HCT116 (cell line): ENCODE measurements at regions not wholly inside any gene's neighbourhood (a gene's known extent, or its start where the extent isn't known, plus 50 kb on each side); places are given as distances from the start of the nearest gene placed in this dataset.

Experiments
- ATAC-seq: fragments of 200-7000 bp; cut with Tn5 transposase; 2 replicates; pipeline ENCODE4 v1.9.1; 2020; ENCODE audit warnings: mild to moderate bottlenecking, moderate library complexity
- BruUV-seq: library from RNA; stranded (reverse); fragments of 400-500 nt; replicated peaks from 2 replicates; lab custom pipeline; 2021; lab: Mats Ljungman, UMichigan
- CTCF ChIA-PET: fragments of 300-600 bp; sonication (Branson Sonifier 250); formaldehyde crosslinking; loops from one replicate; lab custom pipeline; 2021; ENCODE audit warnings: antibody characterized with exemption; lab: Charles Lee
- POLR2A ChIA-PET: fragments of 300-600, 350-600 bp; sonication (Branson Sonifier 250); formaldehyde crosslinking; loops from one replicate; lab custom pipeline; 2021; ENCODE audit warnings: antibody characterized with exemption; lab: Charles Lee
- RAD21 ChIA-PET, 2 experiments: fragments of 300-600 bp; sonication (Branson Sonifier 250); formaldehyde crosslinking; loops; one replicate each; lab custom pipeline; 2023; ENCODE audit warnings: low total read pairs in 2 of 2; ENCODE audit not compliant: uncharacterized antibody in 2 of 2, unreplicated experiment in 2 of 2, low non-redundant PET in 1 of 2; lab: Charles Lee
- DNase-seq: peaks from one replicate; pipeline ENCODE4 v3.0.0-alpha.2; 2010; ENCODE audit warnings: low read depth, low spot score
- H2AFZ ChIP-seq: fragments of 200-600 bp; shearing (Covaris generic), sonication (generic); 2 replicates; pipeline ENCODE4 v1.6.1; 2017; ENCODE audit warnings: low read depth, mixed run types, mixed read lengths, antibody characterized with exemption, low read length; ENCODE audit not compliant: poor library complexity, severe bottlenecking
- H3K27ac ChIP-seq: 2 replicates; pipeline ENCODE4 v1.5.1; 2012; ENCODE audit warnings: low read depth, low read length
- H3K27me3 ChIP-seq: fragments of 200-600 bp; sonication (generic); 2 replicates; pipeline ENCODE4 v1.6.1; 2016; ENCODE audit warnings: mixed run types, low read length, mixed read lengths; ENCODE audit not compliant: insufficient read depth
- H3K36me3 ChIP-seq, 2 experiments: fragments of 200-500 bp in 1 of 2; fragments of 200-600 bp in 1 of 2; sonication (Bioruptor generic) in 1 of 2; sonication (generic) in 1 of 2; 2 replicates each; pipeline versions ENCODE4 v1.5.1 to v1.6.1; 2014 to 2016; ENCODE audit warnings: low read length in 2 of 2, inconsistent platforms in 1 of 2, mixed read lengths in 1 of 2, mixed run types in 1 of 2; ENCODE audit not compliant: insufficient read depth in 2 of 2, control insufficient read depth in 1 of 2
- H3K4me1 ChIP-seq, 2 experiments: fragments of 200-600 bp in 1 of 2; sonication (generic) in 1 of 2; 2 replicates each; pipeline versions ENCODE4 v1.5.1 to v1.6.1; 2012 to 2017; ENCODE audit warnings: low read length in 2 of 2, inconsistent platforms in 1 of 2, mild to moderate bottlenecking in 1 of 2, mixed read lengths in 1 of 2, mixed run types in 1 of 2, moderate library complexity in 1 of 2; ENCODE audit not compliant: insufficient read depth in 2 of 2, control insufficient read depth in 1 of 2
- H3K4me2 ChIP-seq: fragments of 200-600 bp; sonication (generic); 2 replicates; pipeline ENCODE4 v1.6.1; 2017; ENCODE audit warnings: mixed run types, low read length, mixed read lengths
- H3K4me3 ChIP-seq, 2 experiments: fragments of 200-600 bp in 1 of 2; sonication (generic) in 1 of 2; replicated peaks in 1 of 2; 2 replicates each; pipeline ENCODE4 v1.5.1; 2011 to 2016; ENCODE audit warnings: low read length in 2 of 2, control low read depth in 1 of 2, low read depth in 1 of 2, mild to moderate bottlenecking in 1 of 2, mixed read lengths in 1 of 2, mixed run types in 1 of 2
- H3K79me2 ChIP-seq: fragments of 200-600 bp; sonication (generic); 2 replicates; pipeline ENCODE4 v1.6.1; 2017; ENCODE audit warnings: mild to moderate bottlenecking, mixed run types, low read length, moderate library complexity, mixed read lengths; ENCODE audit not compliant: insufficient read depth
- H3K9ac ChIP-seq: fragments of 200-600 bp; sonication (generic); 2 replicates; pipeline ENCODE4 v1.6.1; 2016; ENCODE audit warnings: low read length, mixed read lengths
- H3K9me2 ChIP-seq: fragments of 200-600 bp; sonication (generic), shearing (Covaris generic); 2 replicates; pipeline ENCODE4 v1.6.1; 2017; ENCODE audit warnings: mixed run types, mild to moderate bottlenecking, moderate library complexity; ENCODE audit not compliant: insufficient read depth
- H3K9me3 ChIP-seq, 2 experiments: fragments of 200-500 bp in 1 of 2; fragments of 200-600 bp in 1 of 2; sonication (Bioruptor generic) in 1 of 2; sonication (generic) in 1 of 2; 2 replicates each; pipeline ENCODE4 v1.6.1; 2014 to 2017; ENCODE audit warnings: low read length in 2 of 2, mixed read lengths in 2 of 2, inconsistent platforms in 1 of 2, low read depth in 1 of 2, mild to moderate bottlenecking in 1 of 2, mixed run types in 1 of 2, moderate library complexity in 1 of 2; ENCODE audit not compliant: control insufficient read depth in 1 of 2, insufficient read depth in 1 of 2
- H4K20me1 ChIP-seq: fragments of 200-600 bp; sonication (generic), shearing (Covaris generic); 2 replicates; pipeline ENCODE4 v1.6.1; 2017; ENCODE audit warnings: mixed run types, mild to moderate bottlenecking, moderate library complexity; ENCODE audit not compliant: insufficient read depth
- CBX3 ChIP-seq: IDR thresholded peaks from 2 replicates; pipeline ENCODE4 v1.6.1; 2012; ENCODE audit warnings: low read depth
- EGR1 ChIP-seq: IDR thresholded peaks from 2 replicates; pipeline ENCODE4 v1.6.1; 2012; ENCODE audit warnings: low read depth
- EZH2 ChIP-seq: fragments of 200-600 bp; sonication (generic); IDR thresholded peaks from 2 replicates; pipeline ENCODE4 v1.6.1; 2017; ENCODE audit warnings: antibody characterized with exemption, mixed run types
- EZH2phosphoT487 ChIP-seq: fragments of 200-600 bp; IDR thresholded peaks from 2 replicates; pipeline ENCODE4 v1.6.1; 2018; ENCODE audit warnings: antibody characterized with exemption, borderline replicate concordance
- FOSL1 ChIP-seq: IDR thresholded peaks from 2 replicates; pipeline ENCODE4 v1.6.1; 2012; ENCODE audit warnings: low read depth
- JUND ChIP-seq: IDR thresholded peaks from 2 replicates; pipeline ENCODE4 v1.6.1; 2012
- SP1 ChIP-seq: IDR thresholded peaks from 2 replicates; pipeline ENCODE4 v1.6.1; 2012; ENCODE audit warnings: low read depth
- YY1 ChIP-seq: IDR thresholded peaks from 2 replicates; pipeline ENCODE4 v1.6.1; 2011; ENCODE audit warnings: low read length, low read depth, moderate library complexity, mild to moderate bottlenecking; ENCODE audit not compliant: insufficient replicate concordance; ENCODE audit errors: extremely low read depth
- ZFX ChIP-seq: fragments of 450-650 bp; IDR thresholded peaks from 2 replicates; pipeline ENCODE4 v1.6.1; 2017
- intact Hi-C: fragments of 100-400 bp; cut with micrococcal nuclease; formaldehyde crosslinking; loops from 2 replicates; pipeline ENCODE4 v1.10.0; 2022
- TF ChIP-seq, protein P1 (sequence below): IDR thresholded peaks from 2 replicates; pipeline ENCODE4 v1.6.1; 2012; ENCODE audit warnings: low read depth
- TF ChIP-seq, protein P2 (sequence below): IDR thresholded peaks from 2 replicates; pipeline ENCODE4 v1.6.1; 2012
- TF ChIP-seq, protein P3 (sequence below), 3 experiments: fragments of 200-600 bp in 1 of 3; sonication (generic) in 1 of 3; IDR thresholded peaks in 2 of 3; conservative IDR thresholded peaks in 1 of 3; 2 replicates each; pipeline ENCODE4 v1.5.1; 2012 to 2017; ENCODE audit warnings: low read depth in 2 of 3, low read length in 2 of 3, antibody characterized with exemption in 1 of 3, borderline replicate concordance in 1 of 3, control low read depth in 1 of 3, mild to moderate bottlenecking in 1 of 3, mixed read lengths in 1 of 3, mixed run types in 1 of 3, moderate library complexity in 1 of 3; ENCODE audit not compliant: insufficient read depth in 1 of 3

DNA sequence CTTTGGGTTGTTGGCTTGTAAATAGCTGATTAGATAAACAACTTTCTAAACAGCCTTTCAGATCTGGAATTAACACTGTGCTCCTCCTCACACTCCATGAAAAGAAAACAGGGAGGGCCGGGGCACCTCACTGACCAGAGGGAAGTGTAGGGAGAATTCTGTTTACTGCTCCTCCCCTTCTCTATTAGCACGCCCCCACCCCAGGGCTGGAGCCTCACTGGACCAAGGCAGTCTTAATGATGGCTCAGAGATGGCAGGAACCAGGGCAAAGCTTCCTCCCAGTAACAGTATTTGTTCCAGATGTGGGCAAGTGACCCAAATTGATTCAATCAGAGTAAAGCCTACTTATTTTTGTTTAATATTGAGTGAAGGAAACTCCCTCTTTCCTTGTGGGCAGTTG, 256.6 kb downstream of the MSX2 start (continued):
- TF ChIP-seq, protein P1, sequence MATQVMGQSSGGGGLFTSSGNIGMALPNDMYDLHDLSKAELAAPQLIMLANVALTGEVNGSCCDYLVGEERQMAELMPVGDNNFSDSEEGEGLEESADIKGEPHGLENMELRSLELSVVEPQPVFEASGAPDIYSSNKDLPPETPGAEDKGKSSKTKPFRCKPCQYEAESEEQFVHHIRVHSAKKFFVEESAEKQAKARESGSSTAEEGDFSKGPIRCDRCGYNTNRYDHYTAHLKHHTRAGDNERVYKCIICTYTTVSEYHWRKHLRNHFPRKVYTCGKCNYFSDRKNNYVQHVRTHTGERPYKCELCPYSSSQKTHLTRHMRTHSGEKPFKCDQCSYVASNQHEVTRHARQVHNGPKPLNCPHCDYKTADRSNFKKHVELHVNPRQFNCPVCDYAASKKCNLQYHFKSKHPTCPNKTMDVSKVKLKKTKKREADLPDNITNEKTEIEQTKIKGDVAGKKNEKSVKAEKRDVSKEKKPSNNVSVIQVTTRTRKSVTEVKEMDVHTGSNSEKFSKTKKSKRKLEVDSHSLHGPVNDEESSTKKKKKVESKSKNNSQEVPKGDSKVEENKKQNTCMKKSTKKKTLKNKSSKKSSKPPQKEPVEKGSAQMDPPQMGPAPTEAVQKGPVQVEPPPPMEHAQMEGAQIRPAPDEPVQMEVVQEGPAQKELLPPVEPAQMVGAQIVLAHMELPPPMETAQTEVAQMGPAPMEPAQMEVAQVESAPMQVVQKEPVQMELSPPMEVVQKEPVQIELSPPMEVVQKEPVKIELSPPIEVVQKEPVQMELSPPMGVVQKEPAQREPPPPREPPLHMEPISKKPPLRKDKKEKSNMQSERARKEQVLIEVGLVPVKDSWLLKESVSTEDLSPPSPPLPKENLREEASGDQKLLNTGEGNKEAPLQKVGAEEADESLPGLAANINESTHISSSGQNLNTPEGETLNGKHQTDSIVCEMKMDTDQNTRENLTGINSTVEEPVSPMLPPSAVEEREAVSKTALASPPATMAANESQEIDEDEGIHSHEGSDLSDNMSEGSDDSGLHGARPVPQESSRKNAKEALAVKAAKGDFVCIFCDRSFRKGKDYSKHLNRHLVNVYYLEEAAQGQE = no peak
- TF ChIP-seq, protein P2, sequence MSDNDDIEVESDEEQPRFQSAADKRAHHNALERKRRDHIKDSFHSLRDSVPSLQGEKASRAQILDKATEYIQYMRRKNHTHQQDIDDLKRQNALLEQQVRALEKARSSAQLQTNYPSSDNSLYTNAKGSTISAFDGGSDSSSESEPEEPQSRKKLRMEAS = no peak
- TF ChIP-seq, protein P3, sequence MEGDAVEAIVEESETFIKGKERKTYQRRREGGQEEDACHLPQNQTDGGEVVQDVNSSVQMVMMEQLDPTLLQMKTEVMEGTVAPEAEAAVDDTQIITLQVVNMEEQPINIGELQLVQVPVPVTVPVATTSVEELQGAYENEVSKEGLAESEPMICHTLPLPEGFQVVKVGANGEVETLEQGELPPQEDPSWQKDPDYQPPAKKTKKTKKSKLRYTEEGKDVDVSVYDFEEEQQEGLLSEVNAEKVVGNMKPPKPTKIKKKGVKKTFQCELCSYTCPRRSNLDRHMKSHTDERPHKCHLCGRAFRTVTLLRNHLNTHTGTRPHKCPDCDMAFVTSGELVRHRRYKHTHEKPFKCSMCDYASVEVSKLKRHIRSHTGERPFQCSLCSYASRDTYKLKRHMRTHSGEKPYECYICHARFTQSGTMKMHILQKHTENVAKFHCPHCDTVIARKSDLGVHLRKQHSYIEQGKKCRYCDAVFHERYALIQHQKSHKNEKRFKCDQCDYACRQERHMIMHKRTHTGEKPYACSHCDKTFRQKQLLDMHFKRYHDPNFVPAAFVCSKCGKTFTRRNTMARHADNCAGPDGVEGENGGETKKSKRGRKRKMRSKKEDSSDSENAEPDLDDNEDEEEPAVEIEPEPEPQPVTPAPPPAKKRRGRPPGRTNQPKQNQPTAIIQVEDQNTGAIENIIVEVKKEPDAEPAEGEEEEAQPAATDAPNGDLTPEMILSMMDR (IDR thresholded peaks at IDR 0.05 in 2 of 3, conservative IDR thresholded peaks at IDR 0.05 in 1 of 3; ENCODE audit: borderline replicate concordance in 1 of 3, insufficient read depth in 1 of 3, low read depth in 2 of 3, low read length in 2 of 3) = no peak
- no peak for TF ChIP-seq EZH2
- TF ChIP-seq FOSL1 = no peak
- TF ChIP-seq JUND = no peak
- no peak for TF ChIP-seq YY1
- no peak for TF ChIP-seq EZH2phosphoT487
- no peak for TF ChIP-seq EGR1

DNA sequence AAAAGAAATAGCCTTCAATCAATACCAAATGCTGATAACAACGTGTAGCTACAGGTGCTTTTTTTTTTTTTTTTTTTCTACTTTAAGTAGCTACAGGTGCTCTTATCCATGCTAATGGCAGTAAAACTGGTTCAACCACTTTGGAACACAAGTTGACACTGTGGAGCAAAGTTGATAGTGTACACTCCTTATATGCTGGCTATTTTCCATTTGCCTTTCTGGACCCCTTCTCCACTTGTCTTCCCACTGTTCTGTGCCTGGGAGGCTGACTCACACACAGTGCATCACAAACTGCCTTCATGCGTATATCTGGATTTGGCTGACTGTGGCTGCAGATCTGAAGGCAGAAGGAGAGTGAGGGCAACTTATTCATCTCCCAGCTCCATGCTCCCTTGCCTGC, 247.9 kb downstream of the MSX2 start:
- ChIA-PET POLR2A (no interaction called here), CTCF (no interaction called here), RAD21 (no interaction called here)
- no peaks in the 10 kb centered on the region for H3K9me2 ChIP-seq
- intact Hi-C loops = no loop called here
- no peaks in the 10 kb centered on the region for H3K27me3 ChIP-seq
- no peaks in the 10 kb centered on the region for H3K9me3 ChIP-seq
- BruUV-seq = no TSS peak
- no peaks in the 10 kb centered on the region for H3K79me2 ChIP-seq
- no peak overlapping the region for H3K27ac ChIP-seq
- no peaks in the 10 kb centered on the region for H3K36me3 ChIP-seq
- H3K4me2 ChIP-seq = no peak overlapping the region
- H3K4me1 ChIP-seq = peaks cover 4 to 9% of the 10 kb centered on the region in 2 experiments; a peak in 3 of 4 replicates
- no peak overlapping the region for H3K9ac ChIP-seq
- no peak for DNase-seq
- no peaks in the 10 kb centered on the region for H4K20me1 ChIP-seq
- no peak overlapping the region for H2AFZ ChIP-seq
- no peak for ATAC-seq
- peak; percentile 31; the same call in 1 of the 2 replicates for TF ChIP-seq SP1
- TF ChIP-seq CBX3 = 0 out of 2 replicates have a peak, but pooled peaks have one; percentile 46
- TF ChIP-seq ZFX = no peak
- no peak overlapping the region for H3K4me3 ChIP-seq
